A673 (cell line): ENCODE measurements at regions not wholly inside any gene's neighbourhood (a gene's known extent, or its start where the extent isn't known, plus 50 kb on each side); places are given as distances from the start of the nearest gene placed in this dataset.
"Not testable (repeated sequence)": the region's sequence is repeated elsewhere in the genome, so short reads cannot be mapped to it uniquely, and the experiment has no call there.

Source experiments
- BruUV-seq: library from RNA; stranded (reverse); fragments of 400-500 nt; replicated peaks from 2 replicates; lab custom pipeline; 2021; lab: Mats Ljungman, UMichigan
- CTCF ChIA-PET: fragments of 300-600 bp; sonication (Branson Sonifier 250); formaldehyde crosslinking; loops from one replicate; lab custom pipeline; 2022; ENCODE audit warnings: antibody characterized with exemption; lab: Charles Lee
- POLR2A ChIA-PET: fragments of 300-600 bp; sonication (Branson Sonifier 250); formaldehyde crosslinking; loops from one replicate; lab custom pipeline; 2022; ENCODE audit warnings: antibody characterized with exemption; ENCODE audit not compliant: low non-redundant PET; lab: Charles Lee
- DNase-seq: peaks from one replicate; pipeline ENCODE4 v3.0.0-alpha.2; 2015; ENCODE audit warnings: low spot score
- H3K27ac ChIP-seq: fragments of 200-600 bp; sonication (generic); 2 replicates; pipeline ENCODE4 v1.5.1; 2016; ENCODE audit warnings: mixed run types, low read depth, mild to moderate bottlenecking, mixed read lengths, antibody characterized with exemption, low read length; ENCODE audit not compliant: poor library complexity, severe bottlenecking
- H3K27me3 ChIP-seq: fragments of 200-600 bp; sonication (generic); replicated peaks from 2 replicates; pipeline ENCODE4 v1.6.1; 2017; ENCODE audit warnings: mixed run types, low read depth, mild to moderate bottlenecking, mixed read lengths, antibody characterized with exemption, low read length; ENCODE audit not compliant: insufficient read depth, poor library complexity
- H3K36me3 ChIP-seq: fragments of 200-600 bp; sonication (generic); 2 replicates; pipeline ENCODE4 v1.6.1; 2016; ENCODE audit warnings: mixed run types, mild to moderate bottlenecking, mixed read lengths, antibody characterized with exemption, low read length; ENCODE audit not compliant: insufficient read depth, poor library complexity, severe bottlenecking
- H3K4me1 ChIP-seq: fragments of 200-600 bp; sonication (generic); 2 replicates; pipeline ENCODE4 v1.6.1; 2017; ENCODE audit warnings: mixed run types, mild to moderate bottlenecking, mixed read lengths, antibody characterized with exemption, low read length; ENCODE audit not compliant: insufficient read depth, poor library complexity, severe bottlenecking
- H3K4me3 ChIP-seq: fragments of 200-600 bp; sonication (generic); 2 replicates; pipeline ENCODE4 v1.5.1; 2016; ENCODE audit warnings: low read depth, mixed run types, mild to moderate bottlenecking, mixed read lengths, low read length; ENCODE audit not compliant: poor library complexity, severe bottlenecking
- H3K9me3 ChIP-seq: fragments of 200-600 bp; sonication (generic); 2 replicates; pipeline ENCODE4 v1.6.1; 2016; ENCODE audit warnings: mixed run types, low read depth, mild to moderate bottlenecking, mixed read lengths, antibody characterized with exemption, low read length; ENCODE audit not compliant: poor library complexity, severe bottlenecking
- CTCF ChIP-seq: fragments of 300-800, 200-600 bp; sonication (generic); conservative IDR thresholded peaks from 2 replicates; pipeline ENCODE4 v1.5.1; 2017; ENCODE audit warnings: low read depth, mild to moderate bottlenecking, antibody characterized with exemption, low read length, moderate library complexity, mixed read lengths
- EZH2 ChIP-seq: fragments of 200-600 bp; sonication (generic); IDR thresholded peaks from 2 replicates; pipeline ENCODE4 v1.6.1; 2017; ENCODE audit warnings: borderline replicate concordance, low read depth, mild to moderate bottlenecking, mixed read lengths, antibody characterized with exemption, low read length; ENCODE audit not compliant: poor library complexity, severe bottlenecking
- intact Hi-C: fragments of 100-400 bp; cut with micrococcal nuclease; formaldehyde crosslinking; loops from one replicate; pipeline ENCODE4 v1.10.0; 2022; ENCODE audit not compliant: unreplicated experiment

GRCh38 chr6:86712039-86712438, 225.3 kb upstream of the HTR1E start:
- TF ChIP-seq CTCF (no peak), EZH2 (no peak)
- Histone ChIP-seq H3K4me1 (no peaks in the 10 kb centered on the region), H3K36me3 (no peaks in the 10 kb centered on the region), H3K27me3 (no peaks in the 10 kb centered on the region), H3K9me3 (no peaks in the 10 kb centered on the region), H3K27ac (no peak overlapping the region), H3K4me3 (no peak overlapping the region)
- ChIA-PET CTCF (no interaction called here), POLR2A (no interaction called here)
- no TSS peak for BruUV-seq
- no peak for DNase-seq
- intact Hi-C loops: no loop called here

- no peaks in the 10 kb centered on the region for H3K36me3 ChIP-seq
- BruUV-seq: no TSS peak
- no peaks in the 10 kb centered on the region for H3K4me1 ChIP-seq
- no peaks in the 10 kb centered on the region for H3K9me3 ChIP-seq
- no peak for DNase-seq
- no peaks in the 10 kb centered on the region for H3K27me3 ChIP-seq
- TF ChIP-seq EZH2 (no peak), CTCF (no peak)
- intact Hi-C loops: loop anchor here (10.0 kb wide), 1 partner anchor 53 kb away; no protein-coding TSS in a partner anchor
- no peak overlapping the region for H3K27ac ChIP-seq
- no peak overlapping the region for H3K4me3 ChIP-seq
- ChIA-PET POLR2A (no interaction called here), CTCF (no interaction called here)
Observed at GRCh38 chr6:86707545-86708120, 229.7 kb upstream of the HTR1E start.

GRCh38 chr6:86706449-86706848, 230.9 kb upstream of the HTR1E start:
- H3K4me3 ChIP-seq: no peak overlapping the region
- ChIA-PET POLR2A (no interaction called here), CTCF (no interaction called here)
- BruUV-seq: no TSS peak
- no peaks in the 10 kb centered on the region for H3K36me3 ChIP-seq
- no peaks in the 10 kb centered on the region for H3K9me3 ChIP-seq
- no peak overlapping the region for H3K27ac ChIP-seq
- peak; percentile 3 for DNase-seq
- TF ChIP-seq EZH2: no peak
- TF ChIP-seq CTCF: no peak
- H3K4me1 ChIP-seq: no peaks in the 10 kb centered on the region
- intact Hi-C loops: loop anchor here (10.0 kb wide), 1 partner anchor 52 kb away; no protein-coding TSS in a partner anchor
- H3K27me3 ChIP-seq: no peaks in the 10 kb centered on the region

- DNase-seq, H3K4me1 ChIP-seq, H3K9me3 ChIP-seq, H3K36me3 ChIP-seq, H3K27ac ChIP-seq, BruUV-seq, H3K4me3 ChIP-seq, H3K27me3 ChIP-seq, POLR2A ChIA-PET, CTCF ChIA-PET: not testable (repeated sequence)
- intact Hi-C loops: loop anchor here (10.0 kb wide), 1 partner anchor 46 kb away; no protein-coding TSS in a partner anchor
Observed at GRCh38 chr6:86701228-86701627, 236.1 kb upstream of the HTR1E start.
